Choroid plexus epithelial cell (primary cell): ENCODE measurements at regions not wholly inside any gene's neighbourhood (a gene's known extent, or its start where the extent isn't known, plus 50 kb on each side); places are given as distances from the start of the nearest gene placed in this dataset.
A peak's percentile ranks its signal among the peaks of the same experiment; 100 is the strongest.

Experiments
- DNase-seq: peaks from one replicate; pipeline ENCODE4 v3.0.0-alpha.2; 2010; ENCODE audit warnings: low read depth
- H3K4me3 ChIP-seq: 2 replicates; pipeline ENCODE4 v1.5.1; 2011; ENCODE audit warnings: low read depth, mild to moderate bottlenecking, control low read depth, low read length, moderate library complexity
- TF ChIP-seq, protein P1 (sequence below): conservative IDR thresholded peaks from 2 replicates; pipeline ENCODE4 v1.5.1; 2011; ENCODE audit warnings: low read depth, mild to moderate bottlenecking, control low read depth, inconsistent platforms, low read length, moderate library complexity

DNA sequence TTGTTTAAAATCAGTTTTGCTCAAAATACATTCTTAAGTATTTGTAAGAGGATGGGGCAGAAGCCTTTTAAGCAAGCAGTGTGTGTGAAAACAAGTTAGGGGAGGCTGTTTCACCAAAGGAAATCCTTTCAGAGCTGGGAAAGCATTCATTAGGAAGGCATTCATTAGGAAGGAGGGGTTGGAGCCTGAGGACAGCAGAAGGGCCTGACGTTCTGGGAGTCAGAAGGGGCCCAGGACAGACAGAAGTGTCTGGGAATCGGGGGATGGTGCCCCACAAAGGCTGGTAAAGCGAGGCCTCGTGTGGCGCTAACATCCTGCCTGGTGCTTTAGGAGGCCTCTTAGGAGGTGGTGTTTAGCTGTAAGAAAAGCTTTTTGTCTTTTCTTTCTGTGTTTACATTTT, 80.6 kb upstream of the NXT1 start:
- TF ChIP-seq, protein P1, sequence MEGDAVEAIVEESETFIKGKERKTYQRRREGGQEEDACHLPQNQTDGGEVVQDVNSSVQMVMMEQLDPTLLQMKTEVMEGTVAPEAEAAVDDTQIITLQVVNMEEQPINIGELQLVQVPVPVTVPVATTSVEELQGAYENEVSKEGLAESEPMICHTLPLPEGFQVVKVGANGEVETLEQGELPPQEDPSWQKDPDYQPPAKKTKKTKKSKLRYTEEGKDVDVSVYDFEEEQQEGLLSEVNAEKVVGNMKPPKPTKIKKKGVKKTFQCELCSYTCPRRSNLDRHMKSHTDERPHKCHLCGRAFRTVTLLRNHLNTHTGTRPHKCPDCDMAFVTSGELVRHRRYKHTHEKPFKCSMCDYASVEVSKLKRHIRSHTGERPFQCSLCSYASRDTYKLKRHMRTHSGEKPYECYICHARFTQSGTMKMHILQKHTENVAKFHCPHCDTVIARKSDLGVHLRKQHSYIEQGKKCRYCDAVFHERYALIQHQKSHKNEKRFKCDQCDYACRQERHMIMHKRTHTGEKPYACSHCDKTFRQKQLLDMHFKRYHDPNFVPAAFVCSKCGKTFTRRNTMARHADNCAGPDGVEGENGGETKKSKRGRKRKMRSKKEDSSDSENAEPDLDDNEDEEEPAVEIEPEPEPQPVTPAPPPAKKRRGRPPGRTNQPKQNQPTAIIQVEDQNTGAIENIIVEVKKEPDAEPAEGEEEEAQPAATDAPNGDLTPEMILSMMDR, result no peak
- H3K4me3 ChIP-seq, result no peak overlapping the region
- peak; percentile 26 for DNase-seq

GRCh38 chr20:23268792-23269354, 81.7 kb upstream of the NXT1 start:
- TF ChIP-seq, protein P1, result no peak
- DNase-seq, result no peak
- H3K4me3 ChIP-seq, result no peak overlapping the region

- TF ChIP-seq, protein P1, result no peak
- no peak for DNase-seq
- no peak overlapping the region for H3K4me3 ChIP-seq
Measured at GRCh38 chr20:23267909-23268308, 82.7 kb upstream of the NXT1 start.

DNA sequence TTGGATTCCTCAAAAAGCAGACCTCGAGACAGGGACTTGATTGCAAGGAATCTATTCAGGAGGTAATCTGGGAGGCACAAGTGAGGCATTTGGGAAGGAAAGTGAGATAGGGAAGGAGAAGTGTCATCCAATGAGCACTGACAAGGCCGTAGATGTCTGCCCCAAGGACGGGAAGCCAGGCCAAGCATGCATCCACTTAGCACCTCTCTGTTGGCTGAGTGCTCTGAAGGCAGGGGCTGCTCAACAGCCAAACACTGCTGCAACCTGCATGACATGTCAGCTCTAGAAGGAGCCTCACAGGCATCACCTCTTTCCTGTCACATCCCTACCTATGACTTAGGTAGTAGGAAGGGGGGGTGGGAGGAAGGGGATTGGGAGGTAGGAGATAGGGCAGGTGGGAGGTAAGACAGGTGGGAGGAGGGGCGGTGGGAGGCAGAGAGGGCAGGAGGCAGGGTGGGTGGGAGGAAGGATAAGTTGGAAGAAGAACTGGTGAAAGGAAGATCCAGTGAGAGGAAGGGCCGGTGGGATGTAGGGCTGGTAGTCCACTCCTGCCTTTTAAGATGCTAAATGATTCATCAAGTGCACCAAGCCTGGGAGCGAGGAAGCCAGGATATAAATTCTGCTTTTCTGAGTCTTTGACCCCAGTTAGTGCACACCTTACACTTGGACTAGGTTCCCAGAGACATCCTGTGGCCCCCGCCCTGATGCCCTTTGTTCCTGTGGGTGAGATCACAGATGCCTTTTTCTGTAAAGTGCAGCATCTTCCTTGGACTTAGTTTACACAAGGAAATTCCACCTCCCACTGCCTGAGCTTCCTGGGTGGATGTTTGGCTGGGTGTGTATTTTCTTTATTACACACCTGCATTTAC, 83.8 kb upstream of the NXT1 start:
- H3K4me3 ChIP-seq, result no peak overlapping the region
- TF ChIP-seq, protein P1, result no peak
- DNase-seq, result no peak

- peak; percentile 50 for DNase-seq
- TF ChIP-seq, protein P1, result peak; percentile 30
- H3K4me3 ChIP-seq, result no peak overlapping the region
Measured at GRCh38 chr20:23265226-23265625, 85.4 kb upstream of the NXT1 start.

DNA sequence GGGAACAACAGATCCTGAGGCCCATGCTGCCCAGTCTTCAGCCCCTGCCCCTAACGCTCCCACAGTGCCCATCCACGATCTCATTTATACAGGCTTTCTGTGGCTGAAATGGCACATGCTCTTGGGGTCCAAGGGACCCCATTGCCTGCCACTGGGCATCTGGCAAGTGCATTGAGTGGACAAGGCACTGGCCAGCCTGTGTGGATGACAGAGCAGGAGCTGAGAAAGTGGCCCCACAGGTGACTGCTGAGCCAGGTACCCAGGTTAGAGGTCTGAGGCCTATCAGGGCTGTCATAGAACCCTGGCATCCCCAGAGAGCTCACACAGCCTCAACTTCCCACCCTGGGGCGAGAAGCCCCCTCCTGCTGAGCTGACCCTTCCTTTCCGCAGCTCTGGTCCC, 86.0 kb upstream of the NXT1 start:
- no peak for DNase-seq
- TF ChIP-seq, protein P1, result no peak
- no peak overlapping the region for H3K4me3 ChIP-seq
